Fibroblast of lung (primary cell): ENCODE measurements at regions not wholly inside any gene's neighbourhood (a gene's known extent, or its start where the extent isn't known, plus 50 kb on each side); places are given as distances from the start of the nearest gene placed in this dataset.

Experiments used
- CTCF ChIP-seq, 2 donors: IDR thresholded peaks in 1 of 2; conservative IDR thresholded peaks in 1 of 2; 1 replicate in 1 of 2; 2 replicates in 1 of 2; pipeline ENCODE4 v1.5.1; 2011 to 2012; ENCODE audit warnings: low read length in 2 of 2, control low read depth in 1 of 2, inconsistent platforms in 1 of 2, low read depth in 1 of 2, mild to moderate bottlenecking in 1 of 2
- EZH2 ChIP-seq: IDR thresholded peaks from 2 replicates; pipeline ENCODE4 v1.5.1; 2012; ENCODE audit warnings: low read length, control low read depth, mild to moderate bottlenecking; ENCODE audit errors: missing control alignments

GRCh38 chr2:220065581-220065980 lies 438.2 kb downstream of the SLC4A3 start:
- TF ChIP-seq CTCF (conservative IDR thresholded peaks at IDR 0.05 in 1 of 2, IDR thresholded peaks at IDR 0.05 in 1 of 2; ENCODE audit: low read depth in 1 of 2, low read length in 2 of 2) (no peak), EZH2 (no peak)
